Thyroid gland (tissue), 4 donors: ENCODE measurements at regions not wholly inside any gene's neighbourhood (a gene's known extent, or its start where the extent isn't known, plus 50 kb on each side); places are given as distances from the start of the nearest gene placed in this dataset.

Experiments used
- DNase-seq, 2 donors: peaks; one replicate each; pipeline ENCODE4 v3.0.0-alpha.2; 2019
- H3K27ac ChIP-seq, 3 donors: fragments of 200-600 bp; sonication (generic); 1 replicate in 2 of 3; 2 replicates in 1 of 3; pipeline ENCODE4 v1.5.1; 2016 to 2019; ENCODE audit warnings: mild to moderate bottlenecking in 1 of 3, moderate library complexity in 1 of 3
- H3K27me3 ChIP-seq: fragments of 200-600 bp; sonication (generic); one replicate; pipeline ENCODE4 v1.5.1; 2019
- H3K36me3 ChIP-seq, 2 donors: fragments of 200-600 bp; sonication (generic); one replicate each; pipeline ENCODE4 v1.5.1; 2016 to 2019
- H3K4me1 ChIP-seq, 2 donors: fragments of 200-600 bp; sonication (generic); one replicate each; pipeline ENCODE4 v1.5.1; 2017 to 2019
- H3K4me3 ChIP-seq, 3 donors: fragments of 200-600 bp; sonication (generic); replicated peaks in 1 of 3; 1 replicate in 2 of 3; 2 replicates in 1 of 3; pipeline ENCODE4 v1.5.1; 2016; ENCODE audit warnings: mild to moderate bottlenecking in 1 of 3
- H3K9me3 ChIP-seq: fragments of 200-600 bp; sonication (generic); one replicate; pipeline ENCODE4 v1.5.1; 2017
- CTCF ChIP-seq, 6 experiments: fragments of 200-600 bp in 3 of 6; fragments of 450-650 bp in 3 of 6; sonication (generic) in 3 of 6; IDR thresholded peaks; one replicate each; pipeline ENCODE4 v1.5.1; 2016 to 2019; ENCODE audit warnings: antibody characterized with exemption in 6 of 6, mild to moderate bottlenecking in 2 of 6, inconsistent platforms in 1 of 6, moderate library complexity in 1 of 6
- POLR2A ChIP-seq, 2 donors: fragments of 450-650 bp; IDR thresholded peaks; one replicate each; pipeline ENCODE4 v1.6.1; 2017; ENCODE audit warnings: antibody characterized with exemption in 2 of 2, mild to moderate bottlenecking in 2 of 2, moderate library complexity in 1 of 2
- WGBS, 2 donors: methylation state at CpG; one replicate each; pipeline ENCODE4 v1.1.5; 2017; 5-methylcytosine and 5-hydroxymethylcytosine counted together
- intact Hi-C: fragments of 100-400 bp; cut with DNase I; formaldehyde crosslinking; loops from one replicate; pipeline ENCODE4 v1.15.1; 2023

- no peak for DNase-seq
- Histone ChIP-seq H3K4me3 (no peak overlapping the region), H3K36me3 (no peaks in the 10 kb centered on the region), H3K27ac (no peak overlapping the region), H3K9me3 (no peaks in the 10 kb centered on the region), H3K27me3 (no peaks in the 10 kb centered on the region), H3K4me1 (no peaks in the 10 kb centered on the region)
- intact Hi-C loops: no loop called here
- no peak for TF ChIP-seq POLR2A (IDR thresholded peaks at IDR 0.05)
- no peak for TF ChIP-seq CTCF (IDR thresholded peaks at IDR 0.05)
- 69 to 73% methylated on average over 6 of the region's 6 CpGs for WGBS, 2 donors
Observed at GRCh38 chr5:2103940-2104339, 221.2 kb upstream of the IRX4 start.

- intact Hi-C loops: no loop called here
- Histone ChIP-seq H3K27ac (no peak overlapping the region), H3K4me3 (no peak overlapping the region), H3K36me3 (no peaks in the 10 kb centered on the region), H3K9me3 (no peaks in the 10 kb centered on the region), H3K4me1 (no peaks in the 10 kb centered on the region), H3K27me3 (no peaks in the 10 kb centered on the region)
- DNase-seq: no peak
- TF ChIP-seq POLR2A (IDR thresholded peaks at IDR 0.05) (no peak), CTCF (IDR thresholded peaks at IDR 0.05) (no peak)
- WGBS, 2 donors: 84% methylated on average over 31 to 36 of the region's 36 CpGs
Observed at GRCh38 chr5:2102819-2103776, 220.4 kb upstream of the IRX4 start.

GRCh38 chr5:2101685-2102084 lies 219.0 kb upstream of the IRX4 start:
- Histone ChIP-seq H3K9me3 (no peaks in the 10 kb centered on the region), H3K27ac (no peak overlapping the region), H3K36me3 (no peaks in the 10 kb centered on the region), H3K4me3 (no peak overlapping the region), H3K27me3 (no peaks in the 10 kb centered on the region), H3K4me1 (no peaks in the 10 kb centered on the region)
- no peak for DNase-seq
- 86 to 91% methylated on average over 6 of the region's 6 CpGs for WGBS, 2 donors
- intact Hi-C loops: no loop called here
- no peak for TF ChIP-seq POLR2A (IDR thresholded peaks at IDR 0.05)
- no peak for TF ChIP-seq CTCF (IDR thresholded peaks at IDR 0.05)

DNA sequence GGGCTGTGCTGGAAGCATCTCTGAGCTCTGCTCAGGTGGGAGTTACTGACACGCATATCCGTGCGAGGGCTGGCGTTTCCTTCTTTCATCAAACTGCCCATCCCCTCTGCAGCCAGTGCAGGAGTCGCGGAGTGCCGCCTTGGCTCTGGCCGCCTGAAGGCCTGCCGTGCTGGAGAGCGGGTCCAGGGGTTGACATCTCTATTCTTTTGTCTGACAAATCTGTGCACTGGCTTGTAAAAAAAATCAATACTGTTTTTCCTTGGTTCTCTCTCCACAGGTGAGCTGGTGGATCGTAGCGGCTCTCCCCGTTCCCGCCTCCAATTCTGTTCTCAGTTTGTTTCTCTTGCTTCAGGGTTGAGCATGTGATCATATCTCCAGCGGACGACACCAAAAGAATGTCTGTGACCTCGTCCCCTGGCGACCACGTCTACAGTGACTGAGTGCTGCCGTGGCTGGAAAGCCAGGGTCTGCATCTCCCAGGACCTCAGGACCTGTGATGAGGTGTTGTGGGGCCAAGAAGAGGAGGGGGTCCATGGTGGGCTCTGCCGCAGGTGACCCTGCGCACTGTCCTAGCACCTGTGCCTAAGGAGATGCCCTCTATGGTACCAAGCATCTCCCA lies 214.3 kb upstream of the IRX4 start:
- no peak overlapping the region for H3K27ac ChIP-seq
- no peaks in the 10 kb centered on the region for H3K27me3 ChIP-seq
- intact Hi-C loops: no loop called here
- 57 to 71% methylated on average over 17 to 18 of the region's 22 CpGs for WGBS, 2 donors
- no peak for DNase-seq
- no peaks in the 10 kb centered on the region for H3K4me1 ChIP-seq
- TF ChIP-seq POLR2A (IDR thresholded peaks at IDR 0.05) (no peak), CTCF (IDR thresholded peaks at IDR 0.05) (no peak)
- no peak overlapping the region for H3K4me3 ChIP-seq
- no peaks in the 10 kb centered on the region for H3K9me3 ChIP-seq
- no peaks in the 10 kb centered on the region for H3K36me3 ChIP-seq

GRCh38 chr5:2095011-2095410 lies 212.3 kb upstream of the IRX4 start:
- H3K4me1 ChIP-seq: no peaks in the 10 kb centered on the region
- no peaks in the 10 kb centered on the region for H3K27me3 ChIP-seq
- TF ChIP-seq CTCF (IDR thresholded peaks at IDR 0.05) (no peak), POLR2A (IDR thresholded peaks at IDR 0.05) (no peak)
- no peaks in the 10 kb centered on the region for H3K9me3 ChIP-seq
- intact Hi-C loops: no loop called here
- peak overlapping the region in 1 of 3 donors; percentile 48 for H3K27ac ChIP-seq
- no peak overlapping the region for H3K4me3 ChIP-seq
- WGBS, 2 donors: 93 to 95% methylated on average over 12 of the region's 12 CpGs
- H3K36me3 ChIP-seq: no peaks in the 10 kb centered on the region
- DNase-seq: no peak
